ENCODE measurements at regions not wholly inside any gene's neighbourhood (a gene's known extent, or its start where the extent isn't known, plus 50 kb on each side); places are given as distances from the start of the nearest gene placed in this dataset.

DNA sequence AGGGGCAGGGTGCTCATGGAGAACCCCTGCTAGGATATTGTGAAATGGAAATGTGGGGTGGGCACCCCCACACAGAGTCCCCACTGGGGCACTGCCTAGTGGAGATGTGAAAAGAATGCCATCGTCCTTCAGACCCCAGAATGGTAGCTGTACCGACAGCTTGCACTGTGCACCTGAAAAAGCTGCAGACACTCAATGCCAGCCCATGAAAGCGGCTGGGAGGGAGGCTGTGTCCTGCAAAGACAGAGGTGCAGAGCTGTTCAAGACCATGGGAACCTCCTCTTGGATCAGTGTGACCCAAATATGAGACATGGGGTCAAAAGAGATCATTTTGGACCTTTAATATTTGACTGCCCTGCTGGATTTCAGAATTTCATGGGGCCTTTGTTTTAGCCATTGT, 724.2 kb downstream of the FOXD4L5 start:
- peak; percentile 29 for DNase-seq
